ENCODE measurements at regions not wholly inside any gene's neighbourhood (a gene's known extent, or its start where the extent isn't known, plus 50 kb on each side); places are given as distances from the start of the nearest gene placed in this dataset.

DNA sequence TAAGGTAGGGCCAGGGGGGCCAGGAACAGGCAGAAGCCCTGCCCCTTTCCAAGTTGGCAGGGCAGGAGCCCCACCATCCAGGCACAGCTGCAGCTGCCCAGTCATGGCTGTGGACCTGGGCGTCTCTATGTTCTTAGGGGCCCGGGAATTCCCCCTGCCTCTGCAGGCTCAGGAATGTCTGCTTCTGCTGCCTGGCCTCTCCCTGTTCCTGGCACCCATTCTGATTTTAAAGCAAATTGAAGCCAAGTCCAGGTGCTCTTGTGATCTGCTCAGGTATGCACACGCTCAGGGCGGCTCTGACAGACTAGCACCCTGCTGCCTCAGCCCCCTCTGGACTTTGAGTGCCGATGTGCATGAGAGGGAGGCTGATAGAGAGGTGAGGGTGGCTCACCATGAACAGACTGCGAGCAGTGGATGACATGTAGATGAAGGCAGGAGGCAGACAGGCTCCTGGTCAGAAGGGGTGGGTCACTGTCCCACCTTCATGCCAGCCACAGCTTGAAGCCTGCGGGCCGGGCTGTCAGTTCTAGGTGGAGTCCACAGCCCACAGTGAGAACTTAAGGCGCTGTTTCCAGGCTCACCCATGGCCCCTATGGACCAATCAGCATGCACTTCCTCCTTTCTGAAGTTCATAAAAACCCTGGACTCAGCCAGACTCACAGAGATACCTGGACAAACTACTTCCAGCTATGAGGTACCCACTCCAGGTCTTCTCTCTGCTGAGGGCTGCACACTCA lies 747.8 kb upstream of the GBE1 start:
- TF ChIP-seq POLR2A (IDR thresholded peaks at IDR 0.05) (no peak), EP300 (IDR thresholded peaks at IDR 0.05) (no peak), POLR2AphosphoS5 (IDR thresholded peaks at IDR 0.05) (no peak)
- TF ChIP-seq, protein P1, sequence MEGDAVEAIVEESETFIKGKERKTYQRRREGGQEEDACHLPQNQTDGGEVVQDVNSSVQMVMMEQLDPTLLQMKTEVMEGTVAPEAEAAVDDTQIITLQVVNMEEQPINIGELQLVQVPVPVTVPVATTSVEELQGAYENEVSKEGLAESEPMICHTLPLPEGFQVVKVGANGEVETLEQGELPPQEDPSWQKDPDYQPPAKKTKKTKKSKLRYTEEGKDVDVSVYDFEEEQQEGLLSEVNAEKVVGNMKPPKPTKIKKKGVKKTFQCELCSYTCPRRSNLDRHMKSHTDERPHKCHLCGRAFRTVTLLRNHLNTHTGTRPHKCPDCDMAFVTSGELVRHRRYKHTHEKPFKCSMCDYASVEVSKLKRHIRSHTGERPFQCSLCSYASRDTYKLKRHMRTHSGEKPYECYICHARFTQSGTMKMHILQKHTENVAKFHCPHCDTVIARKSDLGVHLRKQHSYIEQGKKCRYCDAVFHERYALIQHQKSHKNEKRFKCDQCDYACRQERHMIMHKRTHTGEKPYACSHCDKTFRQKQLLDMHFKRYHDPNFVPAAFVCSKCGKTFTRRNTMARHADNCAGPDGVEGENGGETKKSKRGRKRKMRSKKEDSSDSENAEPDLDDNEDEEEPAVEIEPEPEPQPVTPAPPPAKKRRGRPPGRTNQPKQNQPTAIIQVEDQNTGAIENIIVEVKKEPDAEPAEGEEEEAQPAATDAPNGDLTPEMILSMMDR (IDR thresholded peaks at IDR 0.05) = no peak
